Keratinocyte (primary cell): ENCODE measurements at regions not wholly inside any gene's neighbourhood (a gene's known extent, or its start where the extent isn't known, plus 50 kb on each side); places are given as distances from the start of the nearest gene placed in this dataset.

Source experiments
- CTCF ChIP-seq, 3 experiments: IDR thresholded peaks in 1 of 3; conservative IDR thresholded peaks in 1 of 3; optimal IDR thresholded peaks in 1 of 3; 2 replicates in 2 of 3; 3 replicates in 1 of 3; pipeline versions ENCODE3 to v1.5.1; 2011; ENCODE audit warnings: low read length in 3 of 3, mild to moderate bottlenecking in 3 of 3, moderate library complexity in 2 of 3, control low read depth in 1 of 3, inconsistent platforms in 1 of 3; ENCODE audit not compliant: insufficient read depth in 2 of 3; ENCODE audit errors: extremely low read depth in 1 of 3
- EZH2 ChIP-seq: IDR thresholded peaks from one replicate; pipeline ENCODE4 v1.6.1; 2012; ENCODE audit warnings: inconsistent platforms, mild to moderate bottlenecking, low read length, moderate library complexity

GRCh38 chr12:118513611-118514010 is 137.3 kb downstream of the SUDS3 start:
- TF ChIP-seq CTCF (optimal IDR thresholded peaks at IDR 0.05 in 1 of 3, IDR thresholded peaks at IDR 0.05 in 1 of 3, conservative IDR thresholded peaks at IDR 0.05 in 1 of 3; ENCODE audit: extremely low read depth in 1 of 3, insufficient read depth in 2 of 3, low read length in 3 of 3) (no peak), EZH2 (no peak)
